K562 (cell line): ENCODE measurements at regions not wholly inside any gene's neighbourhood (a gene's known extent, or its start where the extent isn't known, plus 50 kb on each side); places are given as distances from the start of the nearest gene placed in this dataset.
"Not testable (repeated sequence)": the region's sequence is repeated elsewhere in the genome, so short reads cannot be mapped to it uniquely, and the experiment has no call there.

Experiments used
- ATAC-seq: fragments of 200-7000 bp; cut with Tn5 transposase; 3 replicates; pipeline ENCODE4 v1.9.1; 2020; ENCODE audit warnings: moderate library complexity
- BruUV-seq: library from RNA; stranded (reverse); fragments of 400-500 nt; replicated peaks from 2 replicates; lab custom pipeline; 2021; lab: Mats Ljungman, UMichigan
- CTCF ChIA-PET: fragments of 300-600 bp; formaldehyde crosslinking; extraction: SDS; loops from one replicate; lab custom pipeline; 2021; ENCODE audit warnings: low intra/inter-chr PET ratio; lab: Yijun Ruan, JAX
- POLR2A ChIA-PET: fragments of 300-600, 350-650 bp; sonication (Branson Sonifier 250); formaldehyde crosslinking; extraction: SDS; loops from one replicate; lab custom pipeline; 2021; ENCODE audit warnings: antibody characterized with exemption, inconsistent platforms; lab: Yijun Ruan, JAX
- DNase-seq, 4 experiments: peaks; one replicate each; pipeline versions ENCODE4 v3.0.0 to v3.0.0-alpha.2; 2011 to 2018; ENCODE audit warnings: low spot score in 3 of 4, mixed read lengths in 3 of 4; ENCODE audit errors: extremely low read depth in 1 of 4
- FAIRE-seq: peaks from 2 replicates; lab custom pipeline; 2011; peaks lifted over from hg19 to GRCh38; lab: Jason Lieb, UNC
- H2AFZ ChIP-seq: 2 replicates; pipeline ENCODE4 v1.6.0; 2011; ENCODE audit warnings: low read depth, low read length, control low read depth, inconsistent platforms
- H3K27ac ChIP-seq: fragments of 200-600 bp; 3 replicates; pipeline ENCODE4 v1.8.0; 2011; ENCODE audit warnings: low read depth, mild to moderate bottlenecking, control low read depth, inconsistent platforms, low read length, moderate library complexity, mixed read lengths; ENCODE audit errors: extremely low read depth
- H3K27me3 ChIP-seq, 2 experiments: fragments of 300-600 bp in 1 of 2; 2 replicates in 1 of 2; 3 replicates in 1 of 2; pipeline versions ENCODE4 v1.6.0 to v1.8.0; 2011; ENCODE audit warnings: inconsistent platforms in 2 of 2, low read length in 2 of 2, mild to moderate bottlenecking in 1 of 2, mixed read lengths in 1 of 2, moderate library complexity in 1 of 2; ENCODE audit not compliant: control insufficient read depth in 2 of 2, insufficient read depth in 2 of 2
- H3K36me3 ChIP-seq: fragments of 300-600 bp; 3 replicates; pipeline ENCODE4 v1.8.0; 2011; ENCODE audit warnings: mild to moderate bottlenecking, low read length, inconsistent platforms; ENCODE audit not compliant: control insufficient read depth, insufficient read depth
- H3K4me1 ChIP-seq, 2 experiments: fragments of 200-600 bp in 1 of 2; replicated peaks in 1 of 2; 2 replicates in 1 of 2; 3 replicates in 1 of 2; pipeline versions ENCODE4 v1.5.1 to v1.8.0; 2011; ENCODE audit warnings: inconsistent platforms in 2 of 2, low read length in 2 of 2, mild to moderate bottlenecking in 1 of 2, mixed read lengths in 1 of 2, moderate library complexity in 1 of 2; ENCODE audit not compliant: control insufficient read depth in 2 of 2, insufficient read depth in 2 of 2
- H3K4me2 ChIP-seq: 2 replicates; pipeline ENCODE4 v1.6.1; 2011; ENCODE audit warnings: low read length, control low read depth, inconsistent platforms, mixed read lengths; ENCODE audit not compliant: insufficient read depth
- H3K4me3 ChIP-seq: fragments of 200-600 bp; sonication (generic), shearing (Covaris generic); 2 replicates; pipeline ENCODE4 v1.5.1; 2016; ENCODE audit warnings: control low read depth, inconsistent platforms
- H3K79me2 ChIP-seq: fragments of 200-600 bp; 3 replicates; pipeline ENCODE4 v1.8.0; 2011; ENCODE audit warnings: low read length, inconsistent platforms; ENCODE audit not compliant: control insufficient read depth, insufficient read depth
- H3K9ac ChIP-seq, 2 experiments: 2 replicates each; pipeline versions ENCODE4 v1.6.0 to v1.6.1; 2011; ENCODE audit warnings: low read depth in 2 of 2, low read length in 2 of 2, control low read depth in 1 of 2, inconsistent platforms in 1 of 2, mild to moderate bottlenecking in 1 of 2, mixed read lengths in 1 of 2; ENCODE audit not compliant: insufficient read depth in 1 of 2
- H3K9me1 ChIP-seq: one replicate; pipeline ENCODE4 v1.6.0; 2011; ENCODE audit warnings: inconsistent platforms, mild to moderate bottlenecking, low read length, moderate library complexity; ENCODE audit not compliant: control insufficient read depth, insufficient read depth
- H3K9me3 ChIP-seq: replicated peaks from 2 replicates; pipeline ENCODE4 v1.5.1; 2011; ENCODE audit warnings: low read depth, low read length, inconsistent platforms; ENCODE audit not compliant: control insufficient read depth, insufficient read depth
- H4K20me1 ChIP-seq: replicated peaks from 2 replicates; pipeline ENCODE4 v1.6.1; 2011; ENCODE audit warnings: low read length, inconsistent platforms, mixed read lengths; ENCODE audit not compliant: control insufficient read depth, insufficient read depth
- ELF2 ChIP-seq: fragments of 250-450 bp; sonication (Bioruptor Pico); IDR thresholded peaks from 2 replicates; pipeline ENCODE4 v1.5.0; 2021; ENCODE audit warnings: mild to moderate bottlenecking
- HDAC2 ChIP-seq: fragments of 450-650 bp; IDR thresholded peaks from 2 replicates; pipeline ENCODE4 v1.6.1; 2016; ENCODE audit warnings: mild to moderate bottlenecking
- WGBS: fragments of 100-300 bp; shearing (Covaris generic); methylation state at CpG from one replicate; pipeline ENCODE4 v1.1.6; 2016; ENCODE audit warnings: low coverage, mixed read lengths; ENCODE audit not compliant: insufficient coverage; ENCODE audit errors: missing lambda C conversion rate; 5-methylcytosine and 5-hydroxymethylcytosine counted together
- in situ Hi-C: fragments of 300-500 bp; cut with MboI; formaldehyde crosslinking; loops from 4 replicates; pipeline ENCODE4 v1.15.0; 2018; ENCODE audit warnings: inconsistent platforms, mixed read lengths
- intact Hi-C: fragments of 100-400 bp; cut with micrococcal nuclease; formaldehyde crosslinking; loops from 2 replicates; pipeline ENCODE4 v1.14.2; 2022
- TF ChIP-seq, protein P1 (sequence below): IDR thresholded peaks from 2 replicates; pipeline ENCODE4 v1.6.1; 2016; ENCODE audit warnings: missing genetic modification characterization, missing compliant biosample characterization
- TF ChIP-seq, protein P2 (sequence below): fragments of 450-650 bp; formaldehyde crosslinking; IDR thresholded peaks from 2 replicates; pipeline ENCODE4 v1.4.0; 2020; ENCODE audit warnings: mild to moderate bottlenecking, moderate library complexity
- TF ChIP-seq, protein P3 (sequence below): fragments of 450-650 bp; IDR thresholded peaks from 2 replicates; pipeline ENCODE4 v1.6.1; 2017; ENCODE audit warnings: mild to moderate bottlenecking, moderate library complexity

GRCh38 chr7:9608560-9608959, 1175.2 kb downstream of the NXPH1 start:
- Histone ChIP-seq H3K27ac (no peak overlapping the region), H4K20me1 (no peaks in the 10 kb centered on the region), H3K9me3 (0 out of 2 replicates have a peak, but pooled peaks cover 3% of the 10 kb centered on the region), H3K36me3 (no peaks in the 10 kb centered on the region), H3K27me3 (no peaks in the 10 kb centered on the region), H2AFZ (no peak overlapping the region), H3K4me2 (no peak overlapping the region), H3K9ac (no peak overlapping the region), H3K4me3 (no peak overlapping the region), H3K4me1 (no peaks in the 10 kb centered on the region), H3K9me1 (no peaks in the 10 kb centered on the region), H3K79me2 (no peaks in the 10 kb centered on the region)
- no TSS peak for BruUV-seq
- WGBS, result 0% methylated on average over 1 of the region's 1 CpG
- intact Hi-C loops, result no loop called here
- TF ChIP-seq ELF2 (CRISPR knock-in tag) (no peak), HDAC2 (no peak)
- TF ChIP-seq, protein P1, sequence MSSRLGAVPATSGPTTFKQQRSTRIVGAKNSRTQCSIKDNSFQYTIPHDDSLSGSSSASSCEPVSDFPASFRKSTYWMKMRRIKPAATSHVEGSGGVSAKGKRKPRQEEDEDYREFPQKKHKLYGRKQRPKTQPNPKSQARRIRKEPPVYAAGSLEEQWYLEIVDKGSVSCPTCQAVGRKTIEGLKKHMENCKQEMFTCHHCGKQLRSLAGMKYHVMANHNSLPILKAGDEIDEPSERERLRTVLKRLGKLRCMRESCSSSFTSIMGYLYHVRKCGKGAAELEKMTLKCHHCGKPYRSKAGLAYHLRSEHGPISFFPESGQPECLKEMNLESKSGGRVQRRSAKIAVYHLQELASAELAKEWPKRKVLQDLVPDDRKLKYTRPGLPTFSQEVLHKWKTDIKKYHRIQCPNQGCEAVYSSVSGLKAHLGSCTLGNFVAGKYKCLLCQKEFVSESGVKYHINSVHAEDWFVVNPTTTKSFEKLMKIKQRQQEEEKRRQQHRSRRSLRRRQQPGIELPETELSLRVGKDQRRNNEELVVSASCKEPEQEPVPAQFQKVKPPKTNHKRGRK, result no peak
- TF ChIP-seq, protein P2, sequence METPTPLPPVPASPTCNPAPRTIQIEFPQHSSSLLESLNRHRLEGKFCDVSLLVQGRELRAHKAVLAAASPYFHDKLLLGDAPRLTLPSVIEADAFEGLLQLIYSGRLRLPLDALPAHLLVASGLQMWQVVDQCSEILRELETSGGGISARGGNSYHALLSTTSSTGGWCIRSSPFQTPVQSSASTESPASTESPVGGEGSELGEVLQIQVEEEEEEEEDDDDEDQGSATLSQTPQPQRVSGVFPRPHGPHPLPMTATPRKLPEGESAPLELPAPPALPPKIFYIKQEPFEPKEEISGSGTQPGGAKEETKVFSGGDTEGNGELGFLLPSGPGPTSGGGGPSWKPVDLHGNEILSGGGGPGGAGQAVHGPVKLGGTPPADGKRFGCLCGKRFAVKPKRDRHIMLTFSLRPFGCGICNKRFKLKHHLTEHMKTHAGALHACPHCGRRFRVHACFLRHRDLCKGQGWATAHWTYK (CRISPR knock-in tag), result no peak
- TF ChIP-seq, protein P3, sequence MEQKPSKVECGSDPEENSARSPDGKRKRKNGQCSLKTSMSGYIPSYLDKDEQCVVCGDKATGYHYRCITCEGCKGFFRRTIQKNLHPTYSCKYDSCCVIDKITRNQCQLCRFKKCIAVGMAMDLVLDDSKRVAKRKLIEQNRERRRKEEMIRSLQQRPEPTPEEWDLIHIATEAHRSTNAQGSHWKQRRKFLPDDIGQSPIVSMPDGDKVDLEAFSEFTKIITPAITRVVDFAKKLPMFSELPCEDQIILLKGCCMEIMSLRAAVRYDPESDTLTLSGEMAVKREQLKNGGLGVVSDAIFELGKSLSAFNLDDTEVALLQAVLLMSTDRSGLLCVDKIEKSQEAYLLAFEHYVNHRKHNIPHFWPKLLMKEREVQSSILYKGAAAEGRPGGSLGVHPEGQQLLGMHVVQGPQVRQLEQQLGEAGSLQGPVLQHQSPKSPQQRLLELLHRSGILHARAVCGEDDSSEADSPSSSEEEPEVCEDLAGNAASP, result no peak
- ChIA-PET POLR2A (no interaction called here), CTCF (no interaction called here)
- DNase-seq (no peak), ATAC-seq (no peak), FAIRE-seq (no peak)
- in situ Hi-C loops, result no loop called here

- DNase-seq, H3K4me2 ChIP-seq, H3K9me1 ChIP-seq, H2AFZ ChIP-seq, H3K4me3 ChIP-seq, H3K36me3 ChIP-seq, ATAC-seq, H3K27me3 ChIP-seq, H4K20me1 ChIP-seq, in situ Hi-C loops, H3K9me3 ChIP-seq, CTCF ChIA-PET, H3K9ac ChIP-seq, H3K4me1 ChIP-seq, H3K79me2 ChIP-seq, H3K27ac ChIP-seq, POLR2A ChIA-PET, BruUV-seq, intact Hi-C loops, FAIRE-seq: not testable (repeated sequence)
- 1% methylated on average over 5 of the region's 6 CpGs for WGBS
These were observed 1187.5 kb downstream of the NXPH1 start for GRCh38 chr7:9620899-9621298.
